ENCODE measurements at regions not wholly inside any gene's neighbourhood (a gene's known extent, or its start where the extent isn't known, plus 50 kb on each side); places are given as distances from the start of the nearest gene placed in this dataset.

DNA sequence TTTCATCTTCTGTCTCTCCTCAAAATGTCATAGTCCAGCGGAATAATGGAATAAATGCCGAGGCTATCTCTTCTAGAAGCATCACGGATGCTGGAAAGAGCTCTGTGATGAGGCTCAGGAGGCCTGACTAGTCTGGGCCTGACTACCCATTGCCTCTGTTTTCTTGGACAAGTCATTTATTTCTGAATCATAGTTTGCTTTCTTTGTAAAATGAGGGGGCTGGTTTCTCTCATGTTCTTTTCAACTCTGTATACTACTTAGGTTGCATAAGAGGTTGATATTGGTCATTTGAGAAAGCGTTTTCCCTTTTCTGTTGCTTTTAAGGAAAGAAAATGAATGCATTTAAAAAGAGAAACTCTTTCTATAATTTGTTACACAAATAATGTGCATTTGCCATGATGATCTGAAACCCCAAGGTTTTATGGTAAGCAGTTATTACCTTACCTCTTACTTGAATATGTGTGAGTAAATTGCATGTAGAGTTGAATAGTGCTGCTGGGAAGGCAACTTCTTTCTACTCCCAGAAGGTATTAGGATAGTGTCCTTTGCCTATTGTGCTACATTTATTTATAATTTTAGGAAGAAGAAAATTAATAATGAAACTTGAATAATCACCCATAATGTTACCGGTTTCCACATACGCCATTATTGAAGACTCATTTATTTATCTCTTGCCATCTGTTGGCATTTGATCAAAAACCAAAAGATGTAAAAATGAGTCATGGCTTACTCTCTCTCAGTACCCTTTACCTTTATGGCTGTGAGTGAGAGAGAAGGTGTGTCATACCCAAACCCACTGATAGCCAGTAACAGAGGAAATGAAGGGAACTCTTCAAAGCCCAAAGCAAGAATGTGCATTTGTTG is 179.1 kb downstream of the FASLG start:
- H2BK12ac ChIP-seq (ENCODE audit: insufficient read length, low read depth, low read length): no peak overlapping the region
- no peak overlapping the region for H3K56ac ChIP-seq (ENCODE audit: insufficient read length, low read depth, low read length)
- no peak overlapping the region for H3T11ph ChIP-seq (ENCODE audit: low read length)
- no peak overlapping the region for H3K14ac ChIP-seq (ENCODE audit: insufficient read depth, low read length)
- no peaks in the 10 kb centered on the region for H3K27me3 ChIP-seq (ENCODE audit: insufficient read depth, low read length)
- H3K4me3 Mint-ChIP-seq: no peak overlapping the region
- no peak overlapping the region for H2AFZ ChIP-seq (ENCODE audit: low read length)
- H3K36me3 Mint-ChIP-seq (ENCODE audit: insufficient read depth in 1 of 3, low read depth in 3 of 3): no peaks in the 10 kb centered on the region; a peak in 1 of 7 replicates
- H3K18ac ChIP-seq (ENCODE audit: insufficient read length, low read depth, low read length): no peak overlapping the region
- no peaks in the 10 kb centered on the region for H3K9me3 ChIP-seq (ENCODE audit: control insufficient read depth, low read depth, low read length)
- H3K79me1 ChIP-seq (ENCODE audit: insufficient read depth, low read depth, low read length, poor library complexity, severe bottlenecking): no peaks in the 10 kb centered on the region
- no peak overlapping the region for H3K27ac ChIP-seq (ENCODE audit: insufficient read length, low read depth, low read length)
- no peaks in the 10 kb centered on the region for H3K79me2 ChIP-seq (ENCODE audit: insufficient read depth, low read length)
- no peak overlapping the region for H2BK15ac ChIP-seq (ENCODE audit: low read depth, low read length)
- H3K23ac ChIP-seq (ENCODE audit: insufficient read length, low read depth, low read length): no peak overlapping the region
- no peaks in the 10 kb centered on the region for H4K20me1 ChIP-seq (ENCODE audit: control insufficient read depth, insufficient read depth, insufficient read length)
- no peak overlapping the region for H2BK120ac ChIP-seq (ENCODE audit: low read depth, low read length, poor library complexity, severe bottlenecking)
- no peak overlapping the region for H3K27ac Mint-ChIP-seq
- H4K8ac ChIP-seq (replicated peaks; ENCODE audit: insufficient read length, low read depth, low read length): no peak overlapping the region
- DNase-seq: no peak
- H3K23me2 ChIP-seq (ENCODE audit: insufficient read length, low read depth, low read length, poor library complexity, severe bottlenecking): no peaks in the 10 kb centered on the region
- no peak overlapping the region for H3K4ac ChIP-seq (ENCODE audit: low read depth, low read length)
- H2BK20ac ChIP-seq (ENCODE audit: low read depth, low read length, poor library complexity, severe bottlenecking): no peak overlapping the region
- H3K9me3 Mint-ChIP-seq: no peaks in the 10 kb centered on the region
- TF ChIP-seq, protein P1, sequence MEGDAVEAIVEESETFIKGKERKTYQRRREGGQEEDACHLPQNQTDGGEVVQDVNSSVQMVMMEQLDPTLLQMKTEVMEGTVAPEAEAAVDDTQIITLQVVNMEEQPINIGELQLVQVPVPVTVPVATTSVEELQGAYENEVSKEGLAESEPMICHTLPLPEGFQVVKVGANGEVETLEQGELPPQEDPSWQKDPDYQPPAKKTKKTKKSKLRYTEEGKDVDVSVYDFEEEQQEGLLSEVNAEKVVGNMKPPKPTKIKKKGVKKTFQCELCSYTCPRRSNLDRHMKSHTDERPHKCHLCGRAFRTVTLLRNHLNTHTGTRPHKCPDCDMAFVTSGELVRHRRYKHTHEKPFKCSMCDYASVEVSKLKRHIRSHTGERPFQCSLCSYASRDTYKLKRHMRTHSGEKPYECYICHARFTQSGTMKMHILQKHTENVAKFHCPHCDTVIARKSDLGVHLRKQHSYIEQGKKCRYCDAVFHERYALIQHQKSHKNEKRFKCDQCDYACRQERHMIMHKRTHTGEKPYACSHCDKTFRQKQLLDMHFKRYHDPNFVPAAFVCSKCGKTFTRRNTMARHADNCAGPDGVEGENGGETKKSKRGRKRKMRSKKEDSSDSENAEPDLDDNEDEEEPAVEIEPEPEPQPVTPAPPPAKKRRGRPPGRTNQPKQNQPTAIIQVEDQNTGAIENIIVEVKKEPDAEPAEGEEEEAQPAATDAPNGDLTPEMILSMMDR (conservative IDR thresholded peaks at IDR 0.05): no peak
- no peak overlapping the region for H4K91ac ChIP-seq (ENCODE audit: insufficient read length, low read depth, low read length)
- no peak overlapping the region for H2BK5ac ChIP-seq (ENCODE audit: insufficient read length, low read length)
- H3K4me1 Mint-ChIP-seq: peaks cover 5% of the 10 kb centered on the region in 2 experiments
- H3K4me1 ChIP-seq (ENCODE audit: insufficient read depth, low read length): no peaks in the 10 kb centered on the region
- H3K4me2 ChIP-seq (ENCODE audit: insufficient read depth, insufficient read length, low read length): no peak overlapping the region
- H3K27me3 Mint-ChIP-seq (ENCODE audit: low read depth): peaks cover 2% of the 10 kb centered on the region; the same call in 1 of the 2 replicates
- no peak overlapping the region for H2AK5ac ChIP-seq (ENCODE audit: insufficient read length, low read length)
- WGBS (ENCODE audit: extremely low coverage, insufficient read length, low lambda C conversion rate): no CpG with 5 or more reads among the region's 6 CpGs
- no peak overlapping the region for H3K9ac ChIP-seq (ENCODE audit: extremely low read depth, insufficient read length, low read length)
- no peak overlapping the region for H4K5ac ChIP-seq (ENCODE audit: insufficient read length, low read depth, low read length)

Measured in H9 (cell line).